ENCODE measurements at regions not wholly inside any gene's neighbourhood (a gene's known extent, or its start where the extent isn't known, plus 50 kb on each side); places are given as distances from the start of the nearest gene placed in this dataset.

- no peak overlapping the region for H2BK5ac ChIP-seq (ENCODE audit: low read length)
- no peak overlapping the region for H3K56ac ChIP-seq (ENCODE audit: low read length)
- H3K4me1 ChIP-seq (ENCODE audit: control insufficient read depth, low read depth, low read length) = no peaks in the 10 kb centered on the region
- no peak overlapping the region for H4K8ac ChIP-seq (ENCODE audit: low read depth, low read length)
- H3K79me2 ChIP-seq (ENCODE audit: control insufficient read depth, insufficient read depth, low read length) = no peaks in the 10 kb centered on the region
- H3K4me3 ChIP-seq (ENCODE audit: low read length) = no peak overlapping the region
- no peak for DNase-seq
- no peak overlapping the region for H2AK5ac ChIP-seq (ENCODE audit: low read length)
- no peak overlapping the region for H3K4ac ChIP-seq (ENCODE audit: low read depth, low read length)
- H3K9ac ChIP-seq (ENCODE audit: low read length) = no peak overlapping the region
- no peaks in the 10 kb centered on the region for H3K27me3 ChIP-seq (ENCODE audit: insufficient read depth, low read length, poor library complexity)
- H3K18ac ChIP-seq (ENCODE audit: low read length) = no peak overlapping the region
- no peak overlapping the region for H2BK15ac ChIP-seq (replicated peaks; ENCODE audit: low read depth)
- no CpG with 5 or more reads among the region's 4 CpGs for WGBS (ENCODE audit: extremely low coverage, insufficient coverage, low lambda C conversion rate)
- H4K5ac ChIP-seq (ENCODE audit: low read length) = no peak overlapping the region
- no peak overlapping the region for H3K27ac ChIP-seq (ENCODE audit: low read depth, low read length)
- H2BK120ac ChIP-seq (ENCODE audit: low read depth, low read length) = no peak overlapping the region
- H3K4me2 ChIP-seq (ENCODE audit: low read length) = no peak overlapping the region
- no peaks in the 10 kb centered on the region for H3K36me3 ChIP-seq (ENCODE audit: control insufficient read depth, insufficient read depth, low read length)
- H3K23ac ChIP-seq (ENCODE audit: low read length) = no peak overlapping the region
- no peaks in the 10 kb centered on the region for H3K79me1 ChIP-seq (ENCODE audit: low read length)
Measured at GRCh38 chr10:30738416-30738815, 108.9 kb upstream of the LYZL2 start.

GRCh38 chr10:30737931-30738391 is 108.4 kb upstream of the LYZL2 start:
- no CpG with 5 or more reads among the region's 11 CpGs for WGBS (ENCODE audit: extremely low coverage, insufficient coverage, low lambda C conversion rate)
- Histone ChIP-seq H3K18ac (ENCODE audit: low read length) (no peak overlapping the region), H2BK15ac (replicated peaks; ENCODE audit: low read depth) (no peak overlapping the region), H4K5ac (ENCODE audit: low read length) (no peak overlapping the region), H4K8ac (ENCODE audit: low read depth, low read length) (no peak overlapping the region), H2BK5ac (ENCODE audit: low read length) (no peak overlapping the region), H3K27me3 (ENCODE audit: insufficient read depth, low read length, poor library complexity) (no peaks in the 10 kb centered on the region), H2BK120ac (ENCODE audit: low read depth, low read length) (no peak overlapping the region), H3K4me2 (ENCODE audit: low read length) (no peak overlapping the region), H3K4ac (ENCODE audit: low read depth, low read length) (no peak overlapping the region), H3K9ac (ENCODE audit: low read length) (no peak overlapping the region), H3K27ac (ENCODE audit: low read depth, low read length) (no peak overlapping the region), H3K79me2 (ENCODE audit: control insufficient read depth, insufficient read depth, low read length) (no peaks in the 10 kb centered on the region), H3K4me3 (ENCODE audit: low read length) (no peak overlapping the region), H2AK5ac (ENCODE audit: low read length) (no peak overlapping the region), H3K23ac (ENCODE audit: low read length) (no peak overlapping the region), H3K36me3 (ENCODE audit: control insufficient read depth, insufficient read depth, low read length) (no peaks in the 10 kb centered on the region), H3K56ac (ENCODE audit: low read length) (no peak overlapping the region), H3K4me1 (ENCODE audit: control insufficient read depth, low read depth, low read length) (no peaks in the 10 kb centered on the region), H3K79me1 (ENCODE audit: low read length) (no peaks in the 10 kb centered on the region)
- no peak for DNase-seq

- DNase-seq = peak; percentile 32
- no CpG with 5 or more reads among the region's 10 CpGs for WGBS (ENCODE audit: extremely low coverage, insufficient coverage, low lambda C conversion rate)
- Histone ChIP-seq H3K79me1 (ENCODE audit: low read length) (no peaks in the 10 kb centered on the region), H3K9ac (ENCODE audit: low read length) (no peak overlapping the region), H3K4me1 (ENCODE audit: control insufficient read depth, low read depth, low read length) (no peaks in the 10 kb centered on the region), H3K4me3 (ENCODE audit: low read length) (no peak overlapping the region), H2BK15ac (replicated peaks; ENCODE audit: low read depth) (no peak overlapping the region), H3K36me3 (ENCODE audit: control insufficient read depth, insufficient read depth, low read length) (no peaks in the 10 kb centered on the region), H4K8ac (ENCODE audit: low read depth, low read length) (no peak overlapping the region), H3K23ac (ENCODE audit: low read length) (no peak overlapping the region), H3K79me2 (ENCODE audit: control insufficient read depth, insufficient read depth, low read length) (no peaks in the 10 kb centered on the region), H3K4me2 (ENCODE audit: low read length) (no peak overlapping the region), H3K27me3 (ENCODE audit: insufficient read depth, low read length, poor library complexity) (no peaks in the 10 kb centered on the region), H3K27ac (ENCODE audit: low read depth, low read length) (no peak overlapping the region), H4K5ac (ENCODE audit: low read length) (no peak overlapping the region), H3K56ac (ENCODE audit: low read length) (no peak overlapping the region), H2BK120ac (ENCODE audit: low read depth, low read length) (no peak overlapping the region), H2AK5ac (ENCODE audit: low read length) (no peak overlapping the region), H3K4ac (ENCODE audit: low read depth, low read length) (no peak overlapping the region), H2BK5ac (ENCODE audit: low read length) (no peak overlapping the region), H3K18ac (ENCODE audit: low read length) (no peak overlapping the region)
Measured at GRCh38 chr10:30736685-30737232, 107.2 kb upstream of the LYZL2 start.

GRCh38 chr10:30734901-30735300 is 105.3 kb upstream of the LYZL2 start:
- Histone ChIP-seq H3K18ac (ENCODE audit: low read length) (no peak overlapping the region), H3K9ac (ENCODE audit: low read length) (no peak overlapping the region), H4K8ac (ENCODE audit: low read depth, low read length) (no peak overlapping the region), H2AK5ac (ENCODE audit: low read length) (no peak overlapping the region), H3K27me3 (ENCODE audit: insufficient read depth, low read length, poor library complexity) (no peaks in the 10 kb centered on the region), H3K4me2 (ENCODE audit: low read length) (no peak overlapping the region), H4K5ac (ENCODE audit: low read length) (no peak overlapping the region), H3K79me2 (ENCODE audit: control insufficient read depth, insufficient read depth, low read length) (no peaks in the 10 kb centered on the region), H3K4me3 (ENCODE audit: low read length) (no peak overlapping the region), H3K27ac (ENCODE audit: low read depth, low read length) (no peak overlapping the region), H3K36me3 (ENCODE audit: control insufficient read depth, insufficient read depth, low read length) (no peaks in the 10 kb centered on the region), H3K4me1 (ENCODE audit: control insufficient read depth, low read depth, low read length) (no peaks in the 10 kb centered on the region), H2BK15ac (replicated peaks; ENCODE audit: low read depth) (no peak overlapping the region), H3K4ac (ENCODE audit: low read depth, low read length) (no peak overlapping the region), H3K23ac (ENCODE audit: low read length) (no peak overlapping the region), H3K56ac (ENCODE audit: low read length) (no peak overlapping the region), H2BK120ac (ENCODE audit: low read depth, low read length) (no peak overlapping the region), H2BK5ac (ENCODE audit: low read length) (no peak overlapping the region), H3K79me1 (ENCODE audit: low read length) (no peaks in the 10 kb centered on the region)
- no CpG with 5 or more reads among the region's 9 CpGs for WGBS (ENCODE audit: extremely low coverage, insufficient coverage, low lambda C conversion rate)
- DNase-seq = no peak

- Histone ChIP-seq H3K23ac (ENCODE audit: low read length) (no peak overlapping the region), H3K27me3 (ENCODE audit: insufficient read depth, low read length, poor library complexity) (no peaks in the 10 kb centered on the region), H2BK15ac (replicated peaks; ENCODE audit: low read depth) (no peak overlapping the region), H3K79me1 (ENCODE audit: low read length) (no peaks in the 10 kb centered on the region), H3K56ac (ENCODE audit: low read length) (no peak overlapping the region), H2BK120ac (ENCODE audit: low read depth, low read length) (no peak overlapping the region), H3K4me3 (ENCODE audit: low read length) (no peak overlapping the region), H3K4me2 (ENCODE audit: low read length) (no peak overlapping the region), H3K9ac (ENCODE audit: low read length) (no peak overlapping the region), H3K36me3 (ENCODE audit: control insufficient read depth, insufficient read depth, low read length) (no peaks in the 10 kb centered on the region), H3K18ac (ENCODE audit: low read length) (no peak overlapping the region), H3K27ac (ENCODE audit: low read depth, low read length) (no peak overlapping the region), H2BK5ac (ENCODE audit: low read length) (no peak overlapping the region), H3K4me1 (ENCODE audit: control insufficient read depth, low read depth, low read length) (no peaks in the 10 kb centered on the region), H4K5ac (ENCODE audit: low read length) (no peak overlapping the region), H2AK5ac (ENCODE audit: low read length) (no peak overlapping the region), H4K8ac (ENCODE audit: low read depth, low read length) (no peak overlapping the region), H3K4ac (ENCODE audit: low read depth, low read length) (no peak overlapping the region), H3K79me2 (ENCODE audit: control insufficient read depth, insufficient read depth, low read length) (no peaks in the 10 kb centered on the region)
- no peak for DNase-seq
- WGBS (ENCODE audit: extremely low coverage, insufficient coverage, low lambda C conversion rate) = no CpG with 5 or more reads among the region's 6 CpGs
Measured at GRCh38 chr10:30732671-30733070, 103.1 kb upstream of the LYZL2 start.

- Histone ChIP-seq H4K5ac (ENCODE audit: low read length) (no peak overlapping the region), H3K9ac (ENCODE audit: low read length) (no peak overlapping the region), H3K23ac (ENCODE audit: low read length) (no peak overlapping the region), H4K8ac (ENCODE audit: low read depth, low read length) (no peak overlapping the region), H3K4me1 (ENCODE audit: control insufficient read depth, low read depth, low read length) (no peaks in the 10 kb centered on the region), H3K27me3 (ENCODE audit: insufficient read depth, low read length, poor library complexity) (no peaks in the 10 kb centered on the region), H3K79me1 (ENCODE audit: low read length) (no peaks in the 10 kb centered on the region), H3K27ac (ENCODE audit: low read depth, low read length) (no peak overlapping the region), H3K18ac (ENCODE audit: low read length) (no peak overlapping the region), H3K4me2 (ENCODE audit: low read length) (no peak overlapping the region), H2BK15ac (replicated peaks; ENCODE audit: low read depth) (no peak overlapping the region), H3K79me2 (ENCODE audit: control insufficient read depth, insufficient read depth, low read length) (no peaks in the 10 kb centered on the region), H2BK120ac (ENCODE audit: low read depth, low read length) (no peak overlapping the region), H2AK5ac (ENCODE audit: low read length) (no peak overlapping the region), H3K36me3 (ENCODE audit: control insufficient read depth, insufficient read depth, low read length) (no peaks in the 10 kb centered on the region), H2BK5ac (ENCODE audit: low read length) (no peak overlapping the region), H3K4ac (ENCODE audit: low read depth, low read length) (no peak overlapping the region), H3K4me3 (ENCODE audit: low read length) (no peak overlapping the region), H3K56ac (ENCODE audit: low read length) (no peak overlapping the region)
- DNase-seq = no peak
- no CpG with 5 or more reads among the region's 5 CpGs for WGBS (ENCODE audit: extremely low coverage, insufficient coverage, low lambda C conversion rate)
Measured at GRCh38 chr10:30731963-30732362, 102.4 kb upstream of the LYZL2 start.

Data from mesendoderm (in vitro differentiated cells).